Panc1 (cell line): ENCODE measurements at regions not wholly inside any gene's neighbourhood (a gene's known extent, or its start where the extent isn't known, plus 50 kb on each side); places are given as distances from the start of the nearest gene placed in this dataset.
"Not testable (repeated sequence)": the region's sequence is repeated elsewhere in the genome, so short reads cannot be mapped to it uniquely, and the experiment has no call there.

ENCODE experiments used
- ATAC-seq: fragments of 200-7000 bp; cut with Tn5 transposase; 2 replicates; pipeline ENCODE4 v1.9.1; 2020; ENCODE audit warnings: mild to moderate bottlenecking, moderate library complexity
- BruUV-seq: library from RNA; stranded (reverse); fragments of 400-500 nt; replicated peaks from 2 replicates; lab custom pipeline; 2021; lab: Mats Ljungman, UMichigan
- CTCF ChIA-PET: fragments of 300-600 bp; sonication (Branson Sonifier 250); formaldehyde crosslinking; loops from one replicate; lab custom pipeline; 2022; ENCODE audit warnings: antibody characterized with exemption; lab: Charles Lee
- POLR2A ChIA-PET: fragments of 300-600 bp; sonication (Branson Sonifier 250); formaldehyde crosslinking; loops from one replicate; lab custom pipeline; 2022; ENCODE audit warnings: antibody characterized with exemption; lab: Charles Lee
- DNase-seq: peaks from one replicate; pipeline ENCODE4 v3.0.0-alpha.2; 2010; ENCODE audit warnings: low read depth, low spot score
- H3K27ac ChIP-seq: 2 replicates; pipeline ENCODE4 v1.5.1; 2011; ENCODE audit warnings: mild to moderate bottlenecking, low read length, inconsistent platforms
- H3K27me3 ChIP-seq: fragments of 200-500 bp; sonication (Bioruptor generic); 2 replicates; pipeline ENCODE4 v1.6.0; 2014; ENCODE audit warnings: low read length, inconsistent platforms; ENCODE audit not compliant: control insufficient read depth, insufficient read depth
- H3K36me3 ChIP-seq: fragments of 200-500 bp; sonication (Bioruptor generic); 2 replicates; pipeline ENCODE4 v1.5.1; 2014; ENCODE audit warnings: inconsistent platforms, mild to moderate bottlenecking, low read length, moderate library complexity; ENCODE audit not compliant: control insufficient read depth, insufficient read depth
- H3K4me1 ChIP-seq: 2 replicates; pipeline ENCODE4 v1.5.1; 2011; ENCODE audit warnings: inconsistent platforms, mild to moderate bottlenecking, low read length, moderate library complexity; ENCODE audit not compliant: control insufficient read depth, insufficient read depth
- H3K4me3 ChIP-seq, 2 experiments: 2 replicates each; pipeline ENCODE4 v1.5.1; 2011 to 2012; ENCODE audit warnings: low read depth in 2 of 2, low read length in 2 of 2, mild to moderate bottlenecking in 2 of 2, inconsistent platforms in 1 of 2, moderate library complexity in 1 of 2
- H3K9me3 ChIP-seq: fragments of 200-500 bp; sonication (Bioruptor generic); 2 replicates; pipeline ENCODE4 v1.5.1; 2014; ENCODE audit warnings: low read depth, mild to moderate bottlenecking, inconsistent platforms, low read length, moderate library complexity; ENCODE audit not compliant: control insufficient read depth, insufficient read depth
- POLR2AphosphoS5 ChIP-seq: IDR thresholded peaks from 2 replicates; pipeline ENCODE4 v1.6.1; 2012; ENCODE audit warnings: mild to moderate bottlenecking, low read depth, low read length, moderate library complexity
- SIN3A ChIP-seq: IDR thresholded peaks from 2 replicates; pipeline ENCODE4 v1.6.1; 2012; ENCODE audit warnings: low read depth, mild to moderate bottlenecking, low read length, moderate library complexity, borderline replicate concordance; ENCODE audit not compliant: insufficient read depth
- TCF7L2 ChIP-seq: IDR thresholded peaks from 2 replicates; pipeline ENCODE4 v1.6.1; 2011; ENCODE audit warnings: mild to moderate bottlenecking, low read depth, low read length, inconsistent platforms
- in situ Hi-C: cut with HindIII; loops from 2 replicates; pipeline ENCODE4 v1.10.0; 2016; ENCODE audit warnings: low sequenced_read_pairs, low pct_unique_long_range_greater_than_20kb
- intact Hi-C: fragments of 100-400 bp; cut with micrococcal nuclease; formaldehyde crosslinking; loops from one replicate; pipeline ENCODE4 v1.10.0; 2022; ENCODE audit not compliant: unreplicated experiment
- TF ChIP-seq, protein P1 (sequence below): fragments of 450-650 bp; IDR thresholded peaks from 2 replicates; pipeline ENCODE4 v1.5.1; 2017; ENCODE audit warnings: mild to moderate bottlenecking
- TF ChIP-seq, protein P2 (sequence below), 2 experiments: IDR thresholded peaks; 2 replicates each; pipeline ENCODE4 v1.6.1; 2011 to 2012; ENCODE audit warnings: low read depth in 2 of 2, control low read depth in 1 of 2, low read length in 1 of 2, mild to moderate bottlenecking in 1 of 2, moderate library complexity in 1 of 2; ENCODE audit not compliant: insufficient read depth in 1 of 2

DNA sequence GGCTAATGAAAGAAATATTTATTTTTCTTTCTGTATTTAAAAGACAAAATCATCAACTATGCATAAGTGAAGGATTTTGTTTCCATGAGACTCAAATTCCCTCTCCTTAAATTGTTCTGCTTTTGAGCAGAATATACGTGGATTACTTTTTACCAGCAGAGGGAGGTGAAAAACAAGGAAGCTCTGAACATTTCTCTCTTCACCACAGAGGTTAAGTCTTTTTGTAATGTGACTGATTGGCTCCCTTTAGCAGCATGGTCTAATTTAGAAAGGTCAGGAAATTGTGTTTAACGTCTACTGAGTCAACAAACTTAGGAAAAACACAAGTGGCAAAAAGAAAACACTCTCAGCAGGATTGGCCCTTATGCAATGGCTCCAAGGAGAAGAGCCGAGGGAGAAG is 55.1 kb upstream of the F9 start:
- BruUV-seq = no TSS peak
- H3K27me3 ChIP-seq = no peaks in the 10 kb centered on the region
- no peak for DNase-seq
- ATAC-seq = no peak
- H3K4me1 ChIP-seq = no peaks in the 10 kb centered on the region
- ChIA-PET POLR2A (no interaction called here), CTCF (no interaction called here)
- H3K27ac ChIP-seq = no peak overlapping the region
- no peaks in the 10 kb centered on the region for H3K9me3 ChIP-seq
- in situ Hi-C loops = no loop called here
- no peaks in the 10 kb centered on the region for H3K36me3 ChIP-seq
- intact Hi-C loops = no loop called here
- TF ChIP-seq, protein P1, sequence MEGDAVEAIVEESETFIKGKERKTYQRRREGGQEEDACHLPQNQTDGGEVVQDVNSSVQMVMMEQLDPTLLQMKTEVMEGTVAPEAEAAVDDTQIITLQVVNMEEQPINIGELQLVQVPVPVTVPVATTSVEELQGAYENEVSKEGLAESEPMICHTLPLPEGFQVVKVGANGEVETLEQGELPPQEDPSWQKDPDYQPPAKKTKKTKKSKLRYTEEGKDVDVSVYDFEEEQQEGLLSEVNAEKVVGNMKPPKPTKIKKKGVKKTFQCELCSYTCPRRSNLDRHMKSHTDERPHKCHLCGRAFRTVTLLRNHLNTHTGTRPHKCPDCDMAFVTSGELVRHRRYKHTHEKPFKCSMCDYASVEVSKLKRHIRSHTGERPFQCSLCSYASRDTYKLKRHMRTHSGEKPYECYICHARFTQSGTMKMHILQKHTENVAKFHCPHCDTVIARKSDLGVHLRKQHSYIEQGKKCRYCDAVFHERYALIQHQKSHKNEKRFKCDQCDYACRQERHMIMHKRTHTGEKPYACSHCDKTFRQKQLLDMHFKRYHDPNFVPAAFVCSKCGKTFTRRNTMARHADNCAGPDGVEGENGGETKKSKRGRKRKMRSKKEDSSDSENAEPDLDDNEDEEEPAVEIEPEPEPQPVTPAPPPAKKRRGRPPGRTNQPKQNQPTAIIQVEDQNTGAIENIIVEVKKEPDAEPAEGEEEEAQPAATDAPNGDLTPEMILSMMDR = no peak
- TF ChIP-seq POLR2AphosphoS5 (no peak), SIN3A (no peak)
- no peak overlapping the region for H3K4me3 ChIP-seq

GRCh38 chrX:139461945-139462344 is 68.6 kb upstream of the F9 start:
- CTCF ChIA-PET, POLR2A ChIA-PET, BruUV-seq, H3K36me3 ChIP-seq, H3K27ac ChIP-seq, H3K9me3 ChIP-seq, DNase-seq, H3K4me1 ChIP-seq, H3K27me3 ChIP-seq, in situ Hi-C loops, ATAC-seq, intact Hi-C loops, H3K4me3 ChIP-seq: not testable (repeated sequence)

DNA sequence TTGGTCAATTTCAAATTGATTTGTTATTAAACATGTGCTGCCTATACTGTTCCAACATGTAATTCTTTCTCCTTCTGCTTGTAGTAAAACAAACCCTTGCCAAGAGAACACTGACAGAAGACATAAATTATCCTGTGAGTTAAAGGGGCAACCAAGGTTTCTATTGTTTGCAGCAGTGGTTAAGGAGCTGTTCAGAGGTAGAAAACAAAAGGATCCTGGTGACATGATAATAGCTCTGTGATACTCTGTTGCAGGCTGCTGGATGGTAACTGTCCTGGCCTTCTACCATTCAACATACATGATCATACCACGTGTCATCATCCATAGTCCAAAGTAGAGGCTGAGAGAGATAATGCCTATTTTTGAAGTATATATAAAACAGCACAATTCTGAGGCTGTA is 75.8 kb upstream of the F9 start:
- DNase-seq (no peak), ATAC-seq (no peak)
- ChIA-PET POLR2A (no interaction called here), CTCF (no interaction called here)
- Histone ChIP-seq H3K4me3 (no peak overlapping the region), H3K27me3 (no peaks in the 10 kb centered on the region; the same call in 1 of the 2 replicates), H3K9me3 (no peaks in the 10 kb centered on the region), H3K27ac (no peak overlapping the region), H3K4me1 (no peaks in the 10 kb centered on the region), H3K36me3 (no peaks in the 10 kb centered on the region)
- BruUV-seq = no TSS peak
- TF ChIP-seq POLR2AphosphoS5 = no peak
- TF ChIP-seq, protein P1 = no peak
- TF ChIP-seq, protein P2, sequence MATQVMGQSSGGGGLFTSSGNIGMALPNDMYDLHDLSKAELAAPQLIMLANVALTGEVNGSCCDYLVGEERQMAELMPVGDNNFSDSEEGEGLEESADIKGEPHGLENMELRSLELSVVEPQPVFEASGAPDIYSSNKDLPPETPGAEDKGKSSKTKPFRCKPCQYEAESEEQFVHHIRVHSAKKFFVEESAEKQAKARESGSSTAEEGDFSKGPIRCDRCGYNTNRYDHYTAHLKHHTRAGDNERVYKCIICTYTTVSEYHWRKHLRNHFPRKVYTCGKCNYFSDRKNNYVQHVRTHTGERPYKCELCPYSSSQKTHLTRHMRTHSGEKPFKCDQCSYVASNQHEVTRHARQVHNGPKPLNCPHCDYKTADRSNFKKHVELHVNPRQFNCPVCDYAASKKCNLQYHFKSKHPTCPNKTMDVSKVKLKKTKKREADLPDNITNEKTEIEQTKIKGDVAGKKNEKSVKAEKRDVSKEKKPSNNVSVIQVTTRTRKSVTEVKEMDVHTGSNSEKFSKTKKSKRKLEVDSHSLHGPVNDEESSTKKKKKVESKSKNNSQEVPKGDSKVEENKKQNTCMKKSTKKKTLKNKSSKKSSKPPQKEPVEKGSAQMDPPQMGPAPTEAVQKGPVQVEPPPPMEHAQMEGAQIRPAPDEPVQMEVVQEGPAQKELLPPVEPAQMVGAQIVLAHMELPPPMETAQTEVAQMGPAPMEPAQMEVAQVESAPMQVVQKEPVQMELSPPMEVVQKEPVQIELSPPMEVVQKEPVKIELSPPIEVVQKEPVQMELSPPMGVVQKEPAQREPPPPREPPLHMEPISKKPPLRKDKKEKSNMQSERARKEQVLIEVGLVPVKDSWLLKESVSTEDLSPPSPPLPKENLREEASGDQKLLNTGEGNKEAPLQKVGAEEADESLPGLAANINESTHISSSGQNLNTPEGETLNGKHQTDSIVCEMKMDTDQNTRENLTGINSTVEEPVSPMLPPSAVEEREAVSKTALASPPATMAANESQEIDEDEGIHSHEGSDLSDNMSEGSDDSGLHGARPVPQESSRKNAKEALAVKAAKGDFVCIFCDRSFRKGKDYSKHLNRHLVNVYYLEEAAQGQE (IDR thresholded peaks at IDR 0.05; ENCODE audit: insufficient read depth in 1 of 2, low read depth in 2 of 2, low read length in 1 of 2) = no peak
- no peak for TF ChIP-seq TCF7L2
- no peak for TF ChIP-seq SIN3A
- intact Hi-C loops = no loop called here
- in situ Hi-C loops = no loop called here
